RWPE2 (cell line): ENCODE measurements at regions not wholly inside any gene's neighbourhood (a gene's known extent, or its start where the extent isn't known, plus 50 kb on each side); places are given as distances from the start of the nearest gene placed in this dataset.

Experiments used
- ATAC-seq: fragments of 200-7000 bp; cut with Tn5 transposase; 3 replicates; pipeline ENCODE4 v1.9.1; 2021; ENCODE audit warnings: low read depth
- DNase-seq: peaks from one replicate; pipeline ENCODE4 v3.0.0-alpha.2; 2020; ENCODE audit warnings: low spot score
- H3K27ac ChIP-seq: fragments of 450-650 bp; 2 replicates; pipeline ENCODE4 v1.5.1; 2017; ENCODE audit warnings: mild to moderate bottlenecking; ENCODE audit not compliant: poor library complexity, severe bottlenecking
- H3K27me3 ChIP-seq: fragments of 250-450 bp; sonication (Bioruptor Pico); 2 replicates; pipeline ENCODE4 v1.5.1; 2021; ENCODE audit warnings: mild to moderate bottlenecking, moderate library complexity; ENCODE audit not compliant: insufficient read depth, poor library complexity, severe bottlenecking
- H3K36me3 ChIP-seq: fragments of 250-450 bp; sonication (Bioruptor Pico); 2 replicates; pipeline ENCODE4 v1.5.1; 2020; ENCODE audit warnings: low read depth, mild to moderate bottlenecking, moderate library complexity
- H3K4me1 ChIP-seq: fragments of 250-450 bp; sonication (Bioruptor Pico); 2 replicates; pipeline ENCODE4 v1.5.1; 2021; ENCODE audit warnings: mild to moderate bottlenecking, moderate library complexity; ENCODE audit not compliant: insufficient read depth, poor library complexity, severe bottlenecking
- H3K4me3 ChIP-seq: fragments of 250-450 bp; sonication (Bioruptor Pico); 2 replicates; pipeline ENCODE4 v1.5.1; 2021; ENCODE audit warnings: mild to moderate bottlenecking, moderate library complexity; ENCODE audit not compliant: severe bottlenecking
- H3K9me3 ChIP-seq: fragments of 250-450 bp; sonication (Bioruptor Pico); 2 replicates; pipeline ENCODE4 v1.5.1; 2021; ENCODE audit warnings: mild to moderate bottlenecking, moderate library complexity; ENCODE audit not compliant: severe bottlenecking
- CTCF ChIP-seq: fragments of 450-650 bp; IDR thresholded peaks from one replicate; pipeline ENCODE4 v1.5.1; 2017; ENCODE audit warnings: mild to moderate bottlenecking, moderate library complexity; ENCODE audit not compliant: poor library complexity, severe bottlenecking

- Histone ChIP-seq H3K4me1 (no peaks in the 10 kb centered on the region), H3K27me3 (no peaks in the 10 kb centered on the region), H3K9me3 (no peaks in the 10 kb centered on the region), H3K27ac (no peak overlapping the region), H3K4me3 (no peak overlapping the region), H3K36me3 (no peaks in the 10 kb centered on the region)
- no peak for ATAC-seq
- TF ChIP-seq CTCF = no peak
- DNase-seq = no peak
These were observed 71.2 kb upstream of the SLC6A6 start for GRCh38 chr3:14331251-14331650.

GRCh38 chr3:14332392-14332791 lies 70.0 kb upstream of the SLC6A6 start:
- Histone ChIP-seq H3K9me3 (no peaks in the 10 kb centered on the region), H3K36me3 (no peaks in the 10 kb centered on the region), H3K4me1 (no peaks in the 10 kb centered on the region), H3K27ac (no peak overlapping the region), H3K4me3 (no peak overlapping the region), H3K27me3 (no peaks in the 10 kb centered on the region)
- no peak for ATAC-seq
- no peak for TF ChIP-seq CTCF
- no peak for DNase-seq

GRCh38 chr3:14333215-14333614 lies 69.2 kb upstream of the SLC6A6 start:
- no peak for DNase-seq
- Histone ChIP-seq H3K36me3 (no peaks in the 10 kb centered on the region), H3K27me3 (no peaks in the 10 kb centered on the region), H3K4me3 (no peak overlapping the region), H3K9me3 (no peaks in the 10 kb centered on the region), H3K27ac (no peak overlapping the region), H3K4me1 (no peaks in the 10 kb centered on the region)
- ATAC-seq = no peak
- no peak for TF ChIP-seq CTCF

GRCh38 chr3:14333621-14334020 lies 68.8 kb upstream of the SLC6A6 start:
- TF ChIP-seq CTCF = no peak
- H3K27me3 ChIP-seq = no peaks in the 10 kb centered on the region
- DNase-seq = no peak
- no peaks in the 10 kb centered on the region for H3K4me1 ChIP-seq
- no peaks in the 10 kb centered on the region for H3K36me3 ChIP-seq
- no peak for ATAC-seq
- no peak overlapping the region for H3K4me3 ChIP-seq
- no peaks in the 10 kb centered on the region for H3K9me3 ChIP-seq
- H3K27ac ChIP-seq = no peak overlapping the region

- H3K36me3 ChIP-seq = no peaks in the 10 kb centered on the region
- no peak overlapping the region for H3K27ac ChIP-seq
- no peak for TF ChIP-seq CTCF
- H3K4me1 ChIP-seq = no peaks in the 10 kb centered on the region
- no peak for ATAC-seq
- no peak overlapping the region for H3K4me3 ChIP-seq
- DNase-seq = no peak
- no peaks in the 10 kb centered on the region for H3K9me3 ChIP-seq
- H3K27me3 ChIP-seq = no peaks in the 10 kb centered on the region
These were observed 68.3 kb upstream of the SLC6A6 start for GRCh38 chr3:14334136-14334535.
